IPS-20b (cell line): ENCODE measurements at regions not wholly inside any gene's neighbourhood (a gene's known extent, or its start where the extent isn't known, plus 50 kb on each side); places are given as distances from the start of the nearest gene placed in this dataset.
"Not testable (repeated sequence)": the region's sequence is repeated elsewhere in the genome, so short reads cannot be mapped to it uniquely, and the experiment has no call there.

ENCODE experiments used
- H3K27ac ChIP-seq: one replicate; pipeline ENCODE4 v1.5.1; 2013; ENCODE audit warnings: low read length
- H3K27me3 ChIP-seq: 2 replicates; pipeline ENCODE4 v1.6.1; 2013; ENCODE audit warnings: mild to moderate bottlenecking, low read length, inconsistent platforms; ENCODE audit not compliant: insufficient read depth
- H3K36me3 ChIP-seq: 2 replicates; pipeline ENCODE4 v1.6.1; 2013; ENCODE audit warnings: low read depth, mild to moderate bottlenecking, inconsistent platforms, low read length, moderate library complexity; ENCODE audit not compliant: insufficient read depth
- H3K4me1 ChIP-seq: 2 replicates; pipeline ENCODE4 v1.6.1; 2013; ENCODE audit warnings: mild to moderate bottlenecking, control low read depth, inconsistent platforms, low read length, moderate library complexity; ENCODE audit not compliant: insufficient read depth
- H3K4me3 ChIP-seq: 2 replicates; pipeline ENCODE4 v1.5.1; 2013; ENCODE audit warnings: mild to moderate bottlenecking, low read length, inconsistent platforms
- H3K9ac ChIP-seq: 2 replicates; pipeline ENCODE4 v1.6.1; 2013; ENCODE audit warnings: low read depth, mild to moderate bottlenecking, inconsistent platforms, low read length, moderate library complexity
- H3K9me3 ChIP-seq: 2 replicates; pipeline ENCODE4 v1.6.1; 2013; ENCODE audit warnings: mild to moderate bottlenecking, low read depth, low read length, inconsistent platforms; ENCODE audit not compliant: insufficient read depth

DNA sequence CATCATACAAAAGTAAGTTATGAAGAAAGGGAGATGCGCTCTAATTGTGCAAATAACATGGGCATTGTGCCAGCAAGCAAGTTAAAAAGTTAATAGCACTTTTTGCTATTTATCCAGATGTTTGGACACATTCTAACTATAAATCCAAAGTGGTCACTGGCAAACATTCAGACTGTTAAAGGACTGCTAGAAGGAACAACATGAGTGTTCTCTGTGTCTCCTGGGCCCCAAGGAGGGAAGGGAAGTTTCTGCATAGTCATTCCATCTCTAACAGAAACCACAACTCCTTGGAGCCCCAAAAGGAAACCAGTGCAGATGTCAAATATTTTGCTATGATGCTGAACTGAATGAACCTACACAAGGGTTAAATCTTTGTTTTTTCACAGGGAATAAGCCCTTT is 213.3 kb upstream of the HNRNPA3 start:
- Histone ChIP-seq H3K27ac (no peak overlapping the region), H3K36me3 (no peaks in the 10 kb centered on the region), H3K4me3 (no peak overlapping the region), H3K27me3 (no peaks in the 10 kb centered on the region), H3K9me3 (no peaks in the 10 kb centered on the region), H3K9ac (no peak overlapping the region), H3K4me1 (0 out of 2 replicates have a peak, but pooled peaks cover 4% of the 10 kb centered on the region)

DNA sequence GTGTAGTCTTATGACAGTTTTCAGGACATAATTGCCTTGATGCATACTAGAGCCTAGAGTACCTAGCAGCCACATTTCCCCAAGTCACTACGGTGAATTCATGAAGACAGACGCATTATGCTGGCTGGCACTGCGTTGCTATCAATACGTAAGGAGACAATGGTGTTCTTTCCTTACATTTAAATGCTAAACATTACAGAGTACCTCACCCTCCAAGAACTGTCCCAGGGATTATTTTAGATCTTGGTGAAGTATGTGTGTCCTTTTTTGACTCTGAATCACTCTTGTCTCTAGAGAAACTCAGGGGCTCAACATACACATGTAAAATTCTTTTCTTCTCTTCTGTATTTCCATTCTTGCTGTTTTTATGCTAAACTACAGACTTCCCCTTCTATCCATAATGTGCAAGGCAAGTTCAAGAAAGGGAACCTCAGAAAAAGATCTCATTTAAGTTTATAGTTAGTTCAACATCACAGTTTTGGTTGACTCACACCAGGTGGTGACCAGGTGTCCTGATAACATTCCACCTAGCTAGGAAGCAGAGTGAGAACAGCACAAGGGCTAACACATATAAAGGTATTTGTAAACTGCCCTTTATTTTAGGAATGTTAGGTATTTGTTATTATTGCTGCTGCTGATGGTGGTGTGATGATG is 212.4 kb upstream of the HNRNPA3 start:
- Histone ChIP-seq H3K9me3 (no peaks in the 10 kb centered on the region), H3K27ac (no peak overlapping the region), H3K36me3 (no peaks in the 10 kb centered on the region), H3K4me1 (0 out of 2 replicates have a peak, but pooled peaks cover 4% of the 10 kb centered on the region), H3K4me3 (no peak overlapping the region), H3K27me3 (no peaks in the 10 kb centered on the region), H3K9ac (no peak overlapping the region)

DNA sequence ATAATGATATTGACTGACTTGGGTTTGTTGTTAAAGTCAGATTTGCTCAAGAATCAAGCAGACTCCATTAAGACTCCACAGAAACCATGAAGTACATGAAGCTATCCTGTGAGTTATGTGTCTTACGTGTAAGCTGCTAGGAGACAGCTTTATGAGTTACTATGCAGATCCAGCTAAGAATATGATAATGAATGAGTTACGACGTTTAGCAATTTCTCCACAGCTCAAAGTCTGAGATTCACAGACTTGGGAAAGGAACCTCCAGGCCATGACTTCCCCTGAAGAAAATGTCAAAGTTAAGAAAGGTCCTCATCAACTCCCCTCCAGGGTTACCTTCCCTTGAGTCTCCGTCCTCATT is 211.9 kb upstream of the HNRNPA3 start:
- Histone ChIP-seq H3K27ac (no peak overlapping the region), H3K9ac (no peak overlapping the region)

DNA sequence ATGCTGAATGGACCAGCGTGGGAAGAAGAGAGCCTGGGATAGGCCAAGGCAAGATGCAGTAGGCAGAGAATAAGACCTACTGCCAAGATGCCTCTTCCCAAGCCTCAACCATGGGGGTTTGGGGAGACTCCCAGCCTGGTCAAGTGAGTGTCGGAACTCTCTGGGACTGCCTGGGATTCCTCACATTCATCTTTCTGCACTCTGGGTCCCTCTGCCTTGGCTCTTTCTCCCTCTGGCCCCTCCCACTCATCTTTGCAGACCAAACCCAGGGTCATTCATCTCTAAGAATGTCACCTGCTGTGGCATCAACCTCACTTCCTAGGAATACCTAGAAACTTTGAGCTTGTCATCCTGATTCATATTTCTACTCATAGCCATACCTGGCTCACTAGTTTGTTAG is 211.3 kb upstream of the HNRNPA3 start:
- Histone ChIP-seq H3K4me1 (0 out of 2 replicates have a peak, but pooled peaks cover 4% of the 10 kb centered on the region), H3K36me3 (no peaks in the 10 kb centered on the region), H3K27ac (no peak overlapping the region), H3K9ac (no peak overlapping the region), H3K4me3 (no peak overlapping the region), H3K27me3 (no peaks in the 10 kb centered on the region), H3K9me3 (no peaks in the 10 kb centered on the region)

More for the DNA sequence above, 211.9 kb upstream of the HNRNPA3 start:
- H3K36me3 ChIP-seq, result no peaks in the 10 kb centered on the region
- no peak overlapping the region for H3K4me3 ChIP-seq
- no peaks in the 10 kb centered on the region for H3K27me3 ChIP-seq
- no peaks in the 10 kb centered on the region for H3K9me3 ChIP-seq
- H3K4me1 ChIP-seq, result 0 out of 2 replicates have a peak, but pooled peaks cover 4% of the 10 kb centered on the region

DNA sequence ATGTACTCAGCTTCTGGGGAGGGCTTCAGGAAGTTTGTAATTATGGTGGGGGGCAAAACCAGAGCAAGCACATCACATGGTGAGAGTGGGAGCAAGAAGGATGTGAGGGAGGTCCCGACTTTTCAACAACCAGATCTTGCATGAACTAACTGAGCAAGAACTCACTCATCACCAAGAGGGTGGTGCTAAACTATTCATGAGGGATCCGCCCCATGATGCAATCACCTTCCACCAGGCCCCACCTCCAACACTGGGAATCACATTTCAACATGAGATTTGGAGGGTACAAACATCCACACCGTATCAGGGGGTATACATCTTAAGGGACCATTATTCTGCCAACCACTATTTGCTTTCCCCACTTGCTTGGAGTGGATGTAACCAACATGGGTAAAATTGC is 209.6 kb upstream of the HNRNPA3 start:
- Histone ChIP-seq H3K27ac (no peak overlapping the region), H3K9ac (no peak overlapping the region), H3K27me3 (no peaks in the 10 kb centered on the region), H3K4me3 (no peak overlapping the region), H3K36me3 (no peaks in the 10 kb centered on the region), H3K9me3 (no peaks in the 10 kb centered on the region), H3K4me1 (0 out of 2 replicates have a peak, but pooled peaks cover 4% of the 10 kb centered on the region)

DNA sequence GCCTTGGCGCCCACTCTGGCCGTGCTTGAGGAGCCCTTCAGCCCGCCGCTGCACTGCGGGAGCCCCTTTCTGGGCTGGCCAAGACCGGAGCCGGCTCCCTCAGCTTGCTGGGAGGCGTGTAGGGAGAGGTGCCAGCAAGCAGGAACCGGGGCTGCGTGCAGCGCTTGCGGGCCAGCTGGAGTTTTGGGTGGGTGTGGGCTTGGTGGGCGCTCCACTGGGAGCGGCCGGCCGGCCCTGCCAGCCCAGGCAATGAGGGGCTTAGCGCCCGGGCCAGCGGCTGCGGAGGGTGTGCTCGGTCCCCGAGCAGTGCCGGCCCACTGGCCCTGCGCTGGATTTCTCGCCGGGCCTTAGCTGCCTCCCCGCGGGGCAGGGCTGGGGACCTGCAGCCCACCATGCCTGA is 204.9 kb upstream of the HNRNPA3 start:
- not testable (repeated sequence) for H3K36me3 ChIP-seq, H3K4me3 ChIP-seq, H3K27me3 ChIP-seq, H3K9me3 ChIP-seq, H3K4me1 ChIP-seq, H3K9ac ChIP-seq, H3K27ac ChIP-seq

DNA sequence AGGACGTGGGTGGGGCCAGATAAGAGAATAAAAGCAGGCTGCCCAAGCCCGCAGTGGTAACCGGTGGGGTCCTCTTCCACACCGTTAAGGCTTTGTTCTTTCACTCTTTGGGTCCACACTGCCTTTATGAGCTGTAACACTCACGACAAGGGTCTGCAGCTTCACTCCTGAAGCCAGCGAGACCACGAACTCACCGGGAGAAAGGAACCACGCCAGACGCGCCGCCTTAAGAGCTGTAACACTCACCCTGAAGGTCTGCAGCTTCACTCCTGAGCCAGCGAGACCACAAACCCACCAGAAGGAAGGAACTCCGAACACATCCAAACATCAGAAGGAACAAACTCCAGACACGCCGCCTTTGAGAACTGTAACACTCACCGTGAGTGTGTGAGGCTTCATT is 203.9 kb upstream of the HNRNPA3 start:
- H3K9ac ChIP-seq, H3K9me3 ChIP-seq, H3K27me3 ChIP-seq, H3K4me3 ChIP-seq, H3K27ac ChIP-seq, H3K36me3 ChIP-seq, H3K4me1 ChIP-seq: not testable (repeated sequence)

DNA sequence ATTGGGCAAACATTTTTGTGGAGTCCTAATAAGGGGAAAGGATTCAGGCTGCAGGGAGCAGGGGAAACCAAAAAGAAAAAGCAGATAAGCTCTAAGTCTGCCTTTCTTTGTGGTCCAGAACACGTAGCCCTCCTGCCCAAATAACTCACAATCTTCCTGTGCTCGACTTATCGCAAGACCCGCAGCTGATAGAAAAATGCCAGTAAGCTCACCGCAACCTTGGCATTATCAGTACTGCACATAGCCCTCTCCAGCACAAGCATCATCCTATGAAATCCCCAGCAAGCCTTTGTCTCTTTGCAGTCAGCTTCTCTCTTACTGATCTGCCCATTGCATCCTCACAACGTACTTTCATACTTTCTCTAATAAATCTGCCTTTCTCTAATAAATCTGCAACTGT is 202.4 kb upstream of the HNRNPA3 start:
- no peak overlapping the region for H3K27ac ChIP-seq
- H3K4me1 ChIP-seq, result no peaks in the 10 kb centered on the region
- no peaks in the 10 kb centered on the region for H3K36me3 ChIP-seq
- H3K27me3 ChIP-seq, result no peaks in the 10 kb centered on the region
- H3K9ac ChIP-seq, result no peak overlapping the region
- H3K9me3 ChIP-seq, result no peaks in the 10 kb centered on the region
- no peak overlapping the region for H3K4me3 ChIP-seq

DNA sequence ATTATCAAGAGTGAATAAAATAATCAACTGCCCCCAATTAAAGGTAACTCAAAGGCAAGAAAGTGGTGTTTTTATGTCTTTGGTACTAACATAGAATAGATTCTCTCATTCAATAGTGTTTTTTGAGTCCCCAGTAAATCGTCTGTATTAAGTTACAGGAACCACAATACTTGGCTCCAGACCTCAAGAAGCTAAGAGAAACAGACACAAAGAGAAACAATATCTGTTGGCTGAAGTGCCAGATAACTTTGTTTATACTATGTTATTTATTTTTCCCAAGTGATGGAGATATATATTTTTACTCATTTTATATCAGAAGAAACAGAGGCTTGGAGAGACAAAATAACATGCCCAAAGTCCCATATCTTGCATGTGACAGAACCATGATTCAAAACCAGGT is 201.7 kb upstream of the HNRNPA3 start:
- Histone ChIP-seq H3K27me3 (no peaks in the 10 kb centered on the region), H3K9me3 (no peaks in the 10 kb centered on the region), H3K9ac (no peak overlapping the region), H3K4me3 (no peak overlapping the region), H3K4me1 (no peaks in the 10 kb centered on the region), H3K36me3 (no peaks in the 10 kb centered on the region), H3K27ac (no peak overlapping the region)

DNA sequence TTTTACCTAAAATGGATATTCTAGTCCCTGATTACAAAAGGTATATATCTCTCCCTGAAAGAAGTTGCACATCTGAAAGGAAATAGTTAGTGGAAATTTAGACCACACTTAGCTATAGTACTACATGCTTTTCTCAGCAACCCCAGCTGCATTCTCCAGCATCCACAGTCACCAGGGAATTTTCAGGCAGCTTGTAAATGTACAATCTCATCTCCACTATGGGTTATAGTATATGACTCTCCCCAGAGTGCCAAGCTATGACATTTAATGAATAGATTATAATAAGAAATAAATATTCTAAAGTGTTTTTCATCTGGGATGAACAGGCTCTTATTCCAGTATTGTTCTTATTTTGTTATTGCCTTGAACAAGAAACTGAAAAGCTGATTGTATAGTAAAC is 197.6 kb upstream of the HNRNPA3 start:
- no peaks in the 10 kb centered on the region for H3K36me3 ChIP-seq
- H3K27me3 ChIP-seq, result no peaks in the 10 kb centered on the region
- no peak overlapping the region for H3K9ac ChIP-seq
- no peaks in the 10 kb centered on the region for H3K9me3 ChIP-seq
- H3K4me3 ChIP-seq, result no peak overlapping the region
- H3K27ac ChIP-seq, result no peak overlapping the region
- H3K4me1 ChIP-seq, result no peaks in the 10 kb centered on the region

DNA sequence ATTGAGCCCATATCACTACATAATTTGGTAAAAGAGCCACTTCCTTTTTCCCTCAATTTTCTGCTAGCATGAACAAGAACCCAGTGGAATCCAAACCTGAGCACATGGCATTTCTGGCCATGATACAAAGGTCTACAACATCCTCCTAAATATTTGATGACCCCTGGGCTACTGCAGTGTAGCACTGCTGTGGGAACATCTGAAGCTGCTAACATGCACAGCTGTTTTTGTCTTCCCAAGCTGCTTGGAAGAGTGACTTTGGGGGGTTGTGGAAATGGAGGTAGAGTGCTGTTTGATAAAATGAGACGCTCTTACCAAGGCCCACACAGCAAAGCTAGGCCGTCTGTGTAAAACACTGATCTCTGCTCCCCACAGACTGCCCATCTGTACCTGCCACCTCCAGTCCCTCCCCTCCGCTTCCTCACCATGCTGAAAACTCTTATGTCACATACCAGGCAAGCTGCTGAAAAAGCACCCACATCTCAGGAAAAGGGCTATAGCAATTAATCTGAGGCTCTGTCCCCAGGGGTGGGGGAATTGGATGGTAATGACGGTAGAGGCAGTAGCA is 197.2 kb upstream of the HNRNPA3 start:
- Histone ChIP-seq H3K27me3 (no peaks in the 10 kb centered on the region), H3K9me3 (no peaks in the 10 kb centered on the region), H3K27ac (no peak overlapping the region), H3K4me1 (no peaks in the 10 kb centered on the region), H3K4me3 (no peak overlapping the region), H3K36me3 (no peaks in the 10 kb centered on the region), H3K9ac (no peak overlapping the region)

DNA sequence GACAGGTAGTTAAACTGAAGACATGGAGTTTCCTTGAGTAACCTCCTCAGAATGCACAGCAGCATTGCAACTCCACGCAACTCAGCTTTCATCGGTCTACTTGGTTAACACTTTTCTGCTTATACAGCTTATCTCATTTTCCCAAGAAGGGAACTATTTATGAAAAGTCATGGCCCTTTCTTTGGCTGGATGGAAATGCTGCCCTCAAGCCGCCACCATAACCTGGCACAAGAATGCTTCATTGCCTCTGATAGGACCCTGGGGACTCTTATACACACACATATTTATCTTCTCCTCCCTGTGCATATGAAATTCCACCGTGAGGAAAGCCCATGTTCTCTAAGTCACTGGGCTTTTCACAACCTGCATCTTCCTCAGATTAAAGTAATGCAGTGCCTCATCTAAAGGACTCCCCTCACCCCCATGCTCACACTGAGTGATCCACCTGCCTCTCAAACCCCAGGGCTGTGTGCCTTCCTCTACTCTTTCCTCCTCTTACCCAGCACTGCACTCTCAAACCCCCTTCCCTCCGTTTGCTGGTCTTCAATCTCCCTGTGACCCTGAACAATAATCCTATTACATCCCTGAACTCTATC is 192.0 kb upstream of the HNRNPA3 start:
- H3K27me3 ChIP-seq, result no peaks in the 10 kb centered on the region
- no peak overlapping the region for H3K27ac ChIP-seq
- no peaks in the 10 kb centered on the region for H3K36me3 ChIP-seq
- no peak overlapping the region for H3K9ac ChIP-seq
- H3K4me1 ChIP-seq, result no peaks in the 10 kb centered on the region
- no peak overlapping the region for H3K4me3 ChIP-seq
- H3K9me3 ChIP-seq, result no peaks in the 10 kb centered on the region
